Mucosa of gallbladder (tissue), 1 donor: ENCODE measurements at regions not wholly inside any gene's neighbourhood (a gene's known extent, or its start where the extent isn't known, plus 50 kb on each side); places are given as distances from the start of the nearest gene placed in this dataset.

Experiments used
- DNase-seq: peaks from one replicate; pipeline ENCODE4 v3.0.0-alpha.2; 2020; ENCODE audit warnings: low spot score
- donor health status: DM: no; HTN: no; CAD: no.

GRCh38 chr13:106297283-106297682 is 238.2 kb downstream of the EFNB2 start:
- no peak for DNase-seq

GRCh38 chr13:106296723-106297122 is 238.7 kb downstream of the EFNB2 start:
- DNase-seq: no peak

- no peak for DNase-seq
Observed at GRCh38 chr13:106295971-106296370, 239.5 kb downstream of the EFNB2 start.

DNA sequence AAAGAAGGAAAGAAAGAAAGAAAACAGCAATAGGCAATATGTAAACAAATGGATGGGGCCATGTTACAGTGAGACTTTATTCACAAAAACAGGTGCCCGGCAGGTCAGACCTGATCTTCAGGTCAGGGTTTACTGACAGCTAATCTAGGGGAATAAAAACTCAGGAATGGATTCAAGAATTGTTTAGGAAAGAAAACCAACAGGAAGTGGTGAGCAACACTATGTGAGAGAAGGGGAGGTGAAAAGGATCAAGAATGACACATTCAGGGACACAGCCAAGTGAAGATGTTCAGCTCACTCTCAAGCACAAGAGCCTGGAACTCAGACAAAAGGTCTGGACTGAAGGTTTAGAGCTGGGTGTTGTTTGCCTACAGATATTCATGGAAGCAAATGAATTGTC is 244.5 kb downstream of the EFNB2 start:
- no peak for DNase-seq

DNA sequence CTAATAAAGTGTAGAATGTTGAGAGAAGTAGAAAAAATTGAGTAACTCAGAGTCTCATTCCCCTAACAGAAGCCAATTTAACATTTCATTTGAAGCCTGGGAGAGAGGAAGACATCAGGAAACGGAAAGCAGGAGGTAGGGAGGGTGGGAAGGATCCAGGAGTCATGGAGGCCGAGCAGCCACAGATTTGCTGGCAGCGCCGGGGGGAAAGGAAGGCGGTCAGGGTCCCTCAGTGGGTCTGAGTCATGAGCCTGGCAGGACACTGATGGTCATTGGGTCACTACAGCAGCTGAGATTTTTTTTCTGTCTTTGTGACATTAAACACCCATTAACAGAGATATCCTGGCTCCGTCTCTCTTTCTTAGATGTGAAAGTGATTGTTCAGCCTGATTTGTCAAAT is 248.1 kb downstream of the EFNB2 start:
- DNase-seq: no peak

GRCh38 chr13:106286811-106287210 is 248.7 kb downstream of the EFNB2 start:
- DNase-seq: no peak

DNA sequence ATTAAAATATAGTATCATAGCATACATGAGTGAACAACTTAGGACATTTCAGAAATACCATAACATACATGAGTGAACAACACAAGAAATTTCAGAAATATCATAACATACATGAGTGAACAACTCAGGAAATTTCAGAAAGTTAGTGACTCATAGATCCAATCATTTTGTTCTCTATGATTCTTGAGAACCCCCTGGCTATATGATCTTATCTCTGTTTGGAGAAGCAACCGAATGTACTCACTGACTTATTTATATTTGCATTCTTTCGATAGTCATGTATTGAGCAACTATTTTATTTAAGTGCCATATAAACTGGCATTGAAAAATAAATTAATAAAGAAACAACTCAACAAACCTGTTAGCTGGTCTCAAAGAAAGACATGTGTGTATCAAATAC is 251.1 kb downstream of the EFNB2 start:
- DNase-seq: no peak

DNA sequence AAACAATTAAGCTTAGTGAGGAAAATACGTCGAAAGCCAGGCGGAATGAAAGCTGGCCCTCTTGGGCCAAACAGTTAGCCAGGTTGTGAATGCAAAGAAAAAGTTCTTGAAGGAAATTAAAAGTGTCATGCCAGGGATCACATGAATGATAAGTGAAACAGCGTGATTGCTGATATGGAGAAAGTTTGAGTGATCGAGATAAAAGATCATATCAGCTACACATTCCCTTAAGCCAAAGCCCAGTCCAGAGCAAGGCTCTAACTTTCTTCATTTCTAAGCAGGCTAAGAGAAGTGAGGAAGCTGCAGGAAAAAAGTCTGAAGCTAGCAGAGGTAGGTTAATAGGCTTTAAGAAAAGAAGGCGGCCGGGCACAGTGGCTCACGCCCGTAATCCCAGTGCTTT is 254.0 kb downstream of the EFNB2 start:
- DNase-seq: no peak

DNA sequence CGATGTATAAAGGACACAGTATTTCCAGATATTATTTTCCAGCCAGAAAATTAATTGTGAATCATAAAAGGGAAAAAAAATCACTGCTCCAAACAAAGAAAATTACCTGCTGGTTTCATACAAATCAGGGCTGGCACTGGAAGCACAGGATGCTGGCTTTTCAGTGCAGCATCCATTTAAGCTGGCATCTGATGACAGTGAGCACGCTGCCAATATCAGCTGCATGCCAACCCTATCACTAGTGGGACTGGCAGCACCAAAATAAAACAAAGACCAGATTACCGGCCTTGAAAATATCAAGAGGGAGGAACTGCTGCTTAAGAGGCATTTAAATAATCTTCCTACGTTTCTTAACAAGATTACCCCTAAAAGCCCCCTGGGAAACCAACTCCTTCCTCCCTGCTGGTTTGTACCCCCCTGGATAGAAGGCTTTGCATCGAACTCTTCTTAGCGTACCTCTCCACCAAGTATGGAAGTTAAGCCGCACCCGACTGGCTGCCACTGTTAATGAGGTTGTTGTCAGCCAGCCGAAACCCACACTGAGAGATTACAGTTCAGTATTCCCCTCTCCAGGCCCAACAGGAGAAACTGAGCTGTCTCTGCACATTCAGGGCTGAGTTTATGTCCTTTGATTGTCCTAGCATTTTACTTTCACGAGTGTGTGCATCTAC is 257.8 kb downstream of the EFNB2 start:
- no peak for DNase-seq

DNA sequence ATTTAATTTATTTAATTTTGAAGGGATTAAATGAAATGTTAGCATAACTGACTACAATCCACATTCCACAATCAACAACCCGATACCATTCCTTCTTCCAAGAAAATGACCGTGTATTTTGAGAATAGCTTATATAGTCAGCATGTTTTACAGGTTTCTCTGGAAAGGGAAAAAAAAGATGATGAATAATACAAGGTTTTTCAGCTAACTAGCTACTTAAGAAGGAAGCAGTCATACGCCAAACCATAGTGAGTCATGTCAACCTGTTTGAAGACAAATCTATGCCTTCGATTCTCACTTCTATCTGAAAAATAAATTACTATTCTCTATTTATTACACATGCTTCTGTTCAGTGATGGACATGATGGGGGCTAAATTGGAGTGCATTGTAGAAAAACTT is 258.6 kb downstream of the EFNB2 start:
- no peak for DNase-seq

DNA sequence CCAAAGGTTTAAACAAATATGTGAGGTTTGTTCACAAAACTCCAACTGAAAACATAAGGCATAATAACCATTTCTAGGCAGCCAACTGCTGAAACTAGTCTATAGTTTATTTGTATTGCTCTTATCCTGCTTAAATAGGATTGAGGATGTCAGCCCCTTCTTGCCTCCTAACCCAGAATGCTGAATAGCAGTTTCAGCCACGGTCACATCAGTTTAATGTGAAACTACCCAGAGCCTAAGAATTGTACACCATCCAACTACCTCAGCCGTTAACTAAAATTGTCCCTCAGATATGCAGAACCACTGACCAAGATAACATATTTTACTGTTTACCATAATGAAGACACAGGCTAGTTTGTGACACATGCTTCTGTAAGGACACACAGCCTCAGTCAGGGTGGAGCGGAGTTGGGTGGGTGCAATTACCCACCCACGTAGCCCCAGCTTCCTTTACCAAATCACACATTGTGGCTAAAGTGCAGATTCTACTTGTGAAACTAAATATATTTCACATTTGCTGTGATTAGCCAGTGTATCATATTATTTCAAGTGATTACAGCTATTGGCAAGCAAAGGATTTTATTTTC is 259.9 kb downstream of the EFNB2 start:
- DNase-seq: no peak

DNA sequence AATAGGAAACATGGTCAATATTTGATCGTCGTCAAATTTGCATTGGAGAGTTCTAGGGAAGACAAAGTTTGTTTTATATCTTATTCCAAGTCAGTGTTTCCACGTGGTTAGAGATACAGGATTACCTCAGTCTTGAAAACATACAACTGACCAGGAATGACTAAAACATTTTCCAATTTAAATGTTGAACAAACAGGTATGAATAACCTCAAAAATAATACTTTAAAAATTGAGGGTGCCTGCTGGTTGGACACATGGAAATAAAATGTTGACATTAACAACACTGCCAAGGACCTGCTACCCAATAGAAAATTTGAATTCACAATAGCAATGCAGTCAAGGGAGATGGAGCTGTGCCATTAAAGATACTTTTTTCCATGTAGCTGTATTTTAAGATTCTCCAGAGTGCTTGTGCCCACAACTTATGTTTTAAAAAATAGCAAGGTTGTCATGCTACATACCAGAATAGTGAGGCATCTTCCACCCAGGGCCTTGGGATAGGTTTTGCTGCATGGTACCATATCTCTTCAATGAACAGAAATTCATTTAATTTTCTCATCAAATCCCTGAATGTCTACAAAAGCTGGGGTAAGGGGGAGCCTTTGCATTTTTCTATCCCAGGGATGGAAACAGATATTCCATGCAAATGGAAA is 260.8 kb downstream of the EFNB2 start:
- no peak for DNase-seq

- DNase-seq: no peak
Observed at GRCh38 chr13:106263801-106264200, 271.7 kb downstream of the EFNB2 start.

DNA sequence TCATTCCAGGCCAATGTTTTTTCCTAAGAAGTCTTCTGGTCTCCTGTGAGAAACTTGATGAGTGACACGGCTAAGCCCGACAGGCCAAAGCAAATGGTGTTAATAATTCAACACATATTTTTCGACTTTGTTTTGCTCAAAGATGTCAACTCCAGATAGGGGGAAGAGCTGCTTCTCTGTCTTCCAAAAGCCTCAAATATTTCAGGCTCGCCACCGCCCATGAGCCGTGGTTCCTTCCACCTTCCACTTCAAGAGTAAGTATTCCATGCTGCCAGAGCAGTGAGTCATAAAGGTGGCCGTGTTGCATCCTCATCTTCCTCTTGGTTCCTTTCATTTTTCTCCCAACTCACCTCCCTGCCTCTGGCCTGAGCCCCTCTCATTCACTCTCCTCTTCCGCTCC is 272.6 kb downstream of the EFNB2 start:
- no peak for DNase-seq

DNA sequence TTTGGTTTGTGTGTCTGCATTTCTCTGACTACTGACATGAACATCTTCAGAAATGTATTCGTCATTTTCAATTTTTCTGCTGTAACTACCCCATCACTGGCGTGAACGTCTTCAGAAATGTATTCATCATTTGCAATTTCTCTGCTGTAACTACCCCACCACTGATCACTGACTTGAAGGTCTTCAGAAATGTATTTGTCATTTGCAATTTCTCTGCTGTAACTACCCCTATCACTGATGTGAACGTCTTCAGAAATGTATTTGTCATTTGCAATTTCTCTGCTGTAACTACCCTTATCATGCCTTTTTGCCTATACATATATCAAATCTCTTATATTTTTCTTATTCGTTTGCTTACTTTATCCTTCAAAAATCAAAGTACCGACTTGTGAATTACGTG is 274.0 kb downstream of the EFNB2 start:
- no peak for DNase-seq

- DNase-seq: no peak
Observed at GRCh38 chr13:106260352-106260751, 275.1 kb downstream of the EFNB2 start.

GRCh38 chr13:106259928-106260327 is 275.5 kb downstream of the EFNB2 start:
- DNase-seq: no peak

GRCh38 chr13:106246666-106247188 is 288.7 kb downstream of the EFNB2 start:
- DNase-seq: no peak

DNA sequence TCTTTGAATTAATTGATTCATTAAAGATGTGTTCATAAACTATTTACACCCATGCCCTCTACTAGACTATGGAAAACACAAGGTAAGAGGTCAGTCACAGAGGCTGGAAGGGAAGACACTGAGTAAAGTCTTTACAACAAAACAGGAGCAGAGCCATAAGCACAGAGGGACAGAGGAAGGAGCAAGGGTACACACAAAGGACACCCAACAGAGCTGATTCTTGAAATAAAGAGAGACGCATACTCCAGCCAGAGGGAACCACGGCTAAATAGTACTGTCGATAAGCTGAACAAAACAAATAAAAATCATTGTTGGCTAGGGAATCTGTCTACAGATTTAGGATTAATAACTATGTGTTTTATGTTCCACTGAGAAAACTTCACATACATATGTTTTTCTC is 289.2 kb downstream of the EFNB2 start:
- no peak for DNase-seq

DNA sequence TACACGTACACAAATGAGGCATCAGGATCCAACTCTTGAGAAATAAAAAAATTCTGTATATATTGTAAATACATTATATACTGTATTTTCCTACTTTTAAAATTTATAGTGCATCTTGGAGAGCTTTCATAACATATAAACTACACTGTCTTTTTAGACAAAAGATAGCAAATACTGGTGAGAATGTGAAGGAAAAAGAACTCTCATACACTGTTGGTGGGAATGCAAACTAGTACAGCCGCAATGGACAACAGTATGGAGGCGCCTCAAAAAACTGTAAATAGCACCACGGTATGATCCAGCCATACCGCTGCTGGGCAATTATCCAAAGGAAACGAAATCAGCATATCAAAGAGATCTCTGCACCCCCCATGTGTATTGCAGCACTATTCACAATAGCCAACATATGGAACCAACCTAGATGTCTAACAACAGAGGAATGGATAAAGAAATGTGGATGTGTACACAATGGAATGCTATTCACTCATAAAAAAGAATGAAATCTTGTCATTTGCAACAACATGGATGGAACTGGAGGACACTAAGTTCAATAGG is 292.4 kb downstream of the EFNB2 start:
- no peak for DNase-seq

GRCh38 chr13:106241974-106242953 is 293.2 kb downstream of the EFNB2 start:
- no peak for DNase-seq

DNA sequence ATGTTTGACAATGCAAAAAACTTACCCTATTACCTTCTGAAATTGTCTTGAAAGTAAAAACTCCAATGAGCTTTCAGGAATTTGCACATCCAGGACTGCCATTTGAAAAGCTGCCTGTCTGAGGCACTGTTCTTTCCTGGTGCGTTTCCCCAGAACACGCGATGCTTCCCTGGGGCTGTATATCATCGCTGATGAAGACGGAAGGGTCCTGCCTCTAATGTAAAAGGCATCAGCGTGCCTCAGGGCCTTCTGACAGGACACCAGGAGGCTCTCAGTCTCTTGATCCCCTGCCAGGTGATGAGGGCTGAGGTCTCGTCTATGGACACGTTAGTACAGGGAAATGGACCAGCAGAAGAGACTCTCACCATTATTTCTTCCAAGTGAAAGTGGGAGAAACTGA is 296.8 kb downstream of the EFNB2 start:
- no peak for DNase-seq
